Left hindlimb (tissue), 1 donor: ENCODE measurements at regions not wholly inside any gene's neighbourhood (a gene's known extent, or its start where the extent isn't known, plus 50 kb on each side); places are given as distances from the start of the nearest gene placed in this dataset.
"Not testable (repeated sequence)": the region's sequence is repeated elsewhere in the genome, so short reads cannot be mapped to it uniquely, and the experiment has no call there.

ENCODE experiments used
- DNase-seq: peaks from one replicate; pipeline ENCODE4 v3.0.0-alpha.2; 2018

DNA sequence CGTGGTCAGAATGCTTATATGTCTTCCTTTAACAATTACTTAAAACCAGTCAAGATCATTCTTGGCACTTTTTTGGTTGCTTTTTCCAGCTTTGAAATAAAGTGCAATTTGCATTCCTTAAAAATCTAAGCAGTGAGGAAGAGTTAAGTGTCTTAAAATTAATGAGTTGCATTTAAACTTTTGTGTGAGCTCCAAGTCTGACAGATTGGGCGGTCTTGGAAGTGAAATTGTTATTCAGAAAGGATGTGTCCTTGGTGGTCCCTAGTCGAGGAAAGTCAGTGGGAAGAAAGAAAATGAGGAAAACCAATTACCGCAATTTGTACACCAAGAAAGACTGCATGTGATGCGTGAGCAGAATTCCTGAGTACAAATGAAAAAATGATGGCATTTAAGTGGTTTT, 132.5 kb downstream of the HHIPL2 start:
- no peak for DNase-seq

- no peak for DNase-seq
Observed at GRCh38 chr1:222413991-222414549, 133.8 kb downstream of the HHIPL2 start.

DNA sequence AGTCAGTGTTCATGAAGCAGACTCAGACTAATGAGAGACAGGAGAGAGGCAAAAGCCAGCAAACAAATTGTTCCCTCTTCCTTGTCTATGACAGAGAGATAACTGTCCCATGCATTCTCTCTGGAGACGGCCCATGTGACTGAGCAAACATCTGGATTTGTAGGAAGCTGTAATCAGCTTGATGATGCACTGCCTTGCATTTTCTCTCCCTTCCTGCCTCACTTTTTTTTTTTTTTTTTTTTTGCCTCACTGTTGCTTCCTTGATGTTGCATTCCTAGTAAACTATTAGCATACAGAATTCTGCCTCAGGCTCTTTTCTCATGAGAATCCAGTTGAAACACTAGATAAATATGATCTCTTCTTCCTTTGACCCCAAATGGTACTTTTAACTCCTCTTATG, 134.5 kb downstream of the HHIPL2 start:
- no peak for DNase-seq

DNA sequence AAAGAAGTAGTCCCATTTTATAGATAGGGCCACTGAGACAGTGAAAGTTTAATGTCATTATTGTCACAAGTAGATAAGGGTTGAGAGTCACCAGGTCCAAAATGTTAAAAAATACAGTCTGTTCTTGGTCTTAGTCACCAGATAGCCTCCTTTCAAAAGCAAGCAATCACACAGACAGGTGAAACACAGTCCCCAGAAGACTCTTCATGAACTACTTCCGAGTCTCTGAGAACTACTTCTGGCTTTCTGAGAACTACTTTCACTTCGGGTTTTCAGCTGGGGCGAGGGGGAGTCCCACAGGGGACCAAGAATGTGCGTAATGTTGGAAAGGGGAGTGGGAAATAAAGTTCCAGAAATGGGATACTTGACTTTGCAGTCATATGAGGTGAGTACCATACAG, 143.2 kb downstream of the HHIPL2 start:
- DNase-seq: no peak

DNA sequence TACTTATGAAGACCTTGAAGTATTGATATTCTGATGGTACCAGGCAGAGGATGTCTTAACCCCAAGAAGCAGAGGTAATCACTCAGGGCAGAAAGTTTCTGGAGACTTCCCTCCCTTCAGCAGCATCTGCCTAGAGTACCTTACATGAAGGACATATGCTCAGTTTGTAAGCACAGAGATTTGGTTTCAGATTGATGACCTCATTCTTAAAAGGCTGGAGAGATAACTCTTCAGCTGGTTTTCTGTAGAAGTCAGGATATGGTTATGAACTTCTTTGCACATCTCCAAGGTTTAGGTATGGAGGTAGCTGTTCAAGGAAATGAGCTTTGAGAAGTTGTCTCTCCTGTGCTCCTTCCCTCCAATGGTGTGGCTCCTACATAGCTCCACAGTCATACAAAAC, 148.7 kb downstream of the HHIPL2 start:
- DNase-seq: no peak

DNA sequence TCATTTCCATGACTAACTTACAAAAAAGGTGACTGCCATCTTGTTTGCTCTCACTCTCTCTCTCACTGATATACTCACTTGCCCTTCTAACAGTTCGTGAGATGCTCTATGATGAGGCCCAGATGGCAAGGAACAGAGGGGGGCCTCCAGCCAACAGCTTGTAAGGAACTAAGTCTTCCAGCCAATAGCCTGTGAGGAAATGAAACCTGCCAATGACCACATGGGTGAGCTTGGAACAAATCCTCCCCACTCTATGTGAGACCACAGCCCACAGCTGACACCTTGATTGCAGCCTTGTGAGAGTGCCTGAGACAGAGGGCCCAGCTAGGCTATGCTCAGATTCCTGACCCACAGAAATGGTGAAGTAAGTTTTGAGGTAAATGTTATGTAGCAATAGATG, 153.7 kb downstream of the HHIPL2 start:
- DNase-seq: no peak

GRCh38 chr1:222392556-222392955, 155.3 kb downstream of the HHIPL2 start:
- DNase-seq: no peak

GRCh38 chr1:222390181-222390580, 157.7 kb downstream of the HHIPL2 start:
- no peak for DNase-seq

GRCh38 chr1:222387007-222387814, 160.7 kb downstream of the HHIPL2 start:
- no peak for DNase-seq

GRCh38 chr1:222385955-222386354, 161.9 kb downstream of the HHIPL2 start:
- no peak for DNase-seq

GRCh38 chr1:222385262-222385661, 162.6 kb downstream of the HHIPL2 start:
- DNase-seq: no peak

DNA sequence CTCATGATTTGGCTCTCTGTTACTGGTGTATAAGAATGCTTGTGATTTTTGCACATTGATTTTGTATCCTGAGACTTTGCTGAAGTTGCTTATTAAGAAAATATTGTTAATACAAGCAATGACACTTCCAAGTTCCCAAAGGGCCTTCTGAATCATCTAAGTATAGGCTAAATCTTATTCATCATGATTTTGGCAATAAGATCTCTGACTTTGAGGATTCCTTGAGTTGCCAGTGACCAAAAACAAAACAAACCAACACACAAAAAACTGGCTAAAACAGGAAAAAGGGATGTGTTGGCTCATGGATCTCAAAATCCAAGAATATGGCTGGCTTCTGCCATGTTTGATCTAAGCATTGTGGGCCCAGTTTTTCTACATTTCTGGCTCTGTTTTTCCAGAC, 163.4 kb downstream of the HHIPL2 start:
- DNase-seq: no peak

- DNase-seq: no peak
Observed at GRCh38 chr1:222382171-222382570, 165.7 kb downstream of the HHIPL2 start.

DNA sequence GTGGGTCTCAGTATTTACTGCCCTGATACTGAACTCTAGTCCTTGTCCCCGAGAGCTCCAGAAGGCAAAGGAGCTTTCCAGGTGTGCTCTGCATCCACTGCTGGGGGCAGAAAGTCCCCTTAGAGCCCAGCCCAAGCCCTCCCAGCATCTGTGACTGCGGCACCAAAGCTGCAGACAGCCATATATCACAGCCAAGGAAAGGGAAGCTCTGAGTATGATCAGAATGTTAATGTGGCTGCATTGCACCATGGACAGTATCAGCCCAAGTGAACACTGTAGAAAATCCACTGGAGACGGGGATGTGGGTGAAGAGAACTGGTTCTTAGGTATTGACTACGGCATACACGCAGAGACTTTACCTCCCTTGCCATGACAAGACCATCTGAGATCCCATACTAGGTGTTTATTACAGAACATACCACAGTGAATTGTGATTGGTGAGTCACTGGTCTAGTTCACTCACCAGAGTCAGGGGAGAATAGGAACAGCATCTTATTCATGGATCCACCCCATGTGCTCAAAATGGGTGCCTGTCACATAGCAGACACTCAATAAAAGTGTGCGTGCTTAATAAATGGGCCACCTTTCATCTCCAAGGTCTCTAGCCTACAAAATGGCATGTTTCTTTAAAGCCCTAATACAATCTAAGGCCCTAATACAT, 170.3 kb downstream of the HHIPL2 start:
- no peak for DNase-seq

GRCh38 chr1:222376791-222377190, 171.1 kb downstream of the HHIPL2 start:
- DNase-seq: not testable (repeated sequence)

GRCh38 chr1:222375701-222376100, 172.2 kb downstream of the HHIPL2 start:
- no peak for DNase-seq

DNA sequence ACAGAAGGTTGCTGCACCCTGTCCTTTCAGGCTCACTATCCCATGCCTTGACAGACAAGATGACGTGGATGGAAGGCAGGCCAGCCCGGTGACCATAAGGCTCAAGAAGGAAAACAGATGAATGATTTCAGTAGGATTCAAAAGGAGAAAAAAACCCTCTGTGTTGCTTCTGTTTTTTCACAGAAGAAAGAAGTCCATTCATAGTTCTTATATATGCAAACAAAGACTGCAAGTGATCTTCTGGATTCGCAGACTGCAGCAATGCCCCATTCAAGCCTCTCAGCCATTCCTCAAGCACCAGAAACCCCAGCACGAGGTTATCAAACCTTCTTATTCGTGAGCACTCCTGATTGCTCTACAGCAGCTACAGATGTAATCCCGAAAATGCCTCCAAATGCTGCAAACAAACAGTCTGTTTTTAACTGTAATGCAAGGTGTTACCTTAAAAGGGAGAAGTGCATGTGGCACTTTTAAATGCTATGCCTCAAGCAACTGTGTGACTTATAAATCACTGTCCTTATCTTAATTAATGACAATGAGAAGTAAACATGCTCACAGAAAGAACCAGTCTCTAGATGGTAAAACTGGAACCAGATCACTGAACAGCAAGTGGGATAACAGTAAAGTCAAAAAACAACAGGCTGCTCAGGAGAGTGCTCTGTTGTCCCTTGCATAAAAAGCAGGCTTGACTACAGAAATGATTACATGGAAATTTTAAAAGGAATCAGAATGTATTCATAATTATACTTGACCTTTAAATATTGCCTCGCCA, 173.9 kb downstream of the HHIPL2 start:
- DNase-seq: no peak

- no peak for DNase-seq
Observed at GRCh38 chr1:222373216-222373615, 174.7 kb downstream of the HHIPL2 start.

DNA sequence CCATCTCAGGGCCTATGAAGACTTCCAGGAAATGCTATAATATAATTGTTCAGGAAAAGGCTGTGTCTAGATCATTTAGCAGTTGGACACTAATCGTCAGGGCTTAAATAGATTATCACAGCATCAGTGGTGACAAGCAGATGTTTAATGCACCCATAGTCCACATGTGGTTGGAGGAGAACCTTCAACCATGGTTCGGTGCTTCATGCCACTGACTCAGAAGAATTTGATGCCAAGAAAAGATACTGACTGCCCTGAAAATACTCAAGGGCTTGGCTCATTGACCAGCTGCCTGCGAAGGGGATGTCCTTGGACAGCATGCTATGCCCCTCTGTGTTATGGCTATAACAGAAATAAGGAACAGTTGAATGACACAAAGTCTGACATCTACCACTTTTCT, 175.7 kb downstream of the HHIPL2 start:
- no peak for DNase-seq

DNA sequence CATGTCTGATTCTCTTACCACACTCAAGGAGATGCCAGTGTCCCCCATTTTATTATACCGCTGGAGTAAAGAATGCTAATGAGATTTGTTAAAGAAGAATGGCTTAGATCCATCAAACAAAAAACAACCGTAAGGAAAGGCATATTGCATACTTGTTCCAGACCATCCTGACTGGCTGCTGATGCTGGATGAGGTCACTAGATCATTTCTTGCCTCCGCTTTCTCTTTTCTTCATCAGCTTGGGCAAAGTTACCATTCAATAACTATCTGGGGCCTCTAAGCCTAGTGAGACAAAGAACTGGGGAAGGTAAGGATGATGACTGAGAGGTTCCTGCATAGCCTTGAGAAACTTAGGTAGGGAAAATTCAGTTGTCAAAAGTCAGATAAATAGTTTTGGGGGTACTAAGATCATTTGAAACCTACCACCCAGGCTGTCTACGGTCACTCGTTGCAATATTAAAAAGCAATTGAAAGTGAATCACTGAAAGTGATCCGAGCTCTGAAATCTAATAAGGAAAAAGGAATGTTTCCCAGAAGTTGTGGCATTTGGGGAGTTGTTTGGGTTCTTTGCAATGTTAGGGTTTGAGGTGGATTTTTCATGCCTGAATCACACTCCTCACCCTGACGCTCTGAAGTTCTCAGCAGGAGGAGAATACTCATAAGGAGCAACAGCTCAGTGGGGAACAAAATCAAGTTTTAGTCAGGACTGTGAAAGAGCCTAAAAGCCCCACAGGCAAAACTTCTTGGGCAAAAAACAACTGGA, 176.8 kb downstream of the HHIPL2 start:
- no peak for DNase-seq

GRCh38 chr1:222370081-222370912, 177.6 kb downstream of the HHIPL2 start:
- DNase-seq: no peak

DNA sequence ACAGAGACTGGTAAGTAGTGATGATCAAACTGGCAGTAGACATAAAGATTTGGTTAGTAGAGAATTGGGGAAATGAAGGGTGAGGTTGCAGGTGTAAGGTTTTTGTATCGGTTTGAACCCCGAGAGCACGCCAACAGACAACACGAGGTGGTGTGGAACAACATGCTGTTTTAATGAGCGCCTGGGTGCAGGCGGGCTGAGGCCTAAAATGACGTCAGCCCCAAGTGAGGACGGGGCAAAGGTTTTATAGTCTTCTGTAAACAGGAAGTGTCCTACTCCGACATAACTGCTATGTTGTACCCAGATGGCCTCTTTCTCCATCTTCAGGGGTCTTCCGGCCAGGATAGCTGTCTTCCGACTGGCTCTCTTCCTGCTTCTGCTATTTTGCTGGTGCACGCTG, 178.8 kb downstream of the HHIPL2 start:
- DNase-seq: no peak
